ENCODE measurements at regions not wholly inside any gene's neighbourhood (a gene's known extent, or its start where the extent isn't known, plus 50 kb on each side); places are given as distances from the start of the nearest gene placed in this dataset.

GRCh38 chr4:22162454-22162853 lies 213.9 kb upstream of the KCNIP4 start:
- Histone ChIP-seq H3K4ac (ENCODE audit: low read depth, low read length) (no peak overlapping the region), H3K79me1 (ENCODE audit: low read length) (no peaks in the 10 kb centered on the region), H3K18ac (ENCODE audit: low read length) (no peak overlapping the region), H4K5ac (ENCODE audit: low read length) (no peak overlapping the region), H2BK5ac (ENCODE audit: low read length) (no peak overlapping the region), H3K27me3 (ENCODE audit: insufficient read depth, low read length, poor library complexity) (no peaks in the 10 kb centered on the region), H3K4me2 (ENCODE audit: low read length) (no peak overlapping the region), H3K23ac (ENCODE audit: low read length) (no peak overlapping the region), H3K79me2 (ENCODE audit: control insufficient read depth, insufficient read depth, low read length) (no peaks in the 10 kb centered on the region), H3K27ac (ENCODE audit: low read depth, low read length) (no peak overlapping the region), H2BK120ac (ENCODE audit: low read depth, low read length) (no peak overlapping the region), H3K9ac (ENCODE audit: low read length) (no peak overlapping the region), H2BK15ac (replicated peaks; ENCODE audit: low read depth) (no peak overlapping the region), H4K8ac (ENCODE audit: low read depth, low read length) (no peak overlapping the region), H3K56ac (ENCODE audit: low read length) (no peak overlapping the region), H3K4me1 (ENCODE audit: control insufficient read depth, low read depth, low read length) (no peaks in the 10 kb centered on the region), H3K4me3 (ENCODE audit: low read length) (no peak overlapping the region), H2AK5ac (ENCODE audit: low read length) (no peak overlapping the region), H3K36me3 (ENCODE audit: control insufficient read depth, insufficient read depth, low read length) (no peaks in the 10 kb centered on the region)
- DNase-seq = no peak
- no CpG with 5 or more reads among the region's 5 CpGs for WGBS (ENCODE audit: extremely low coverage, insufficient coverage, low lambda C conversion rate)

DNA sequence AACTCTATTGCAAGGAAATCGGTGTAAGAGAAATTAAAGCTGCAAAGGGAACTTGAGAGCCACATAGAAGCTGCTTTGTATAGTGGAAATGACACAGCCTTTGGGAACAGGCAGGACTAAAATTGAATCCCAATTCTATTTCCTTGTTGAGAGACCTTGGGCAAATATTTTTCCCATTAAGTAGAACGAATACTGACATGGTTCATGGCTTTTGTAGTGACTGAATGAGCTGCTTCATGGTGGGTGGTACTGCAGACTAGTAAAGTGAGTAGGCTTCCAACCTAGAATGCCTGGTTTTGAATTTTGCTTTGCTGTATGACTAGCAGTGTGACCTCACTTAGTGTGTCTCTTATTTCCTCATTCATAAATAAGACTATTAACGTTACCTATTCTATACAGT lies 182.2 kb upstream of the KCNIP4 start:
- no peak for DNase-seq
- Histone ChIP-seq H3K18ac (ENCODE audit: low read length) (no peak overlapping the region), H3K36me3 (ENCODE audit: control insufficient read depth, insufficient read depth, low read length) (no peaks in the 10 kb centered on the region), H2BK120ac (ENCODE audit: low read depth, low read length) (no peak overlapping the region), H2AK5ac (ENCODE audit: low read length) (no peak overlapping the region), H3K4me2 (ENCODE audit: low read length) (no peak overlapping the region), H3K4me3 (ENCODE audit: low read length) (no peak overlapping the region), H3K4me1 (ENCODE audit: control insufficient read depth, low read depth, low read length) (no peaks in the 10 kb centered on the region), H3K9ac (ENCODE audit: low read length) (no peak overlapping the region), H3K79me1 (ENCODE audit: low read length) (no peaks in the 10 kb centered on the region), H3K79me2 (ENCODE audit: control insufficient read depth, insufficient read depth, low read length) (no peaks in the 10 kb centered on the region), H2BK15ac (replicated peaks; ENCODE audit: low read depth) (no peak overlapping the region), H3K23ac (ENCODE audit: low read length) (no peak overlapping the region), H3K56ac (ENCODE audit: low read length) (no peak overlapping the region), H3K27me3 (ENCODE audit: insufficient read depth, low read length, poor library complexity) (no peaks in the 10 kb centered on the region), H3K4ac (ENCODE audit: low read depth, low read length) (no peak overlapping the region), H2BK5ac (ENCODE audit: low read length) (no peak overlapping the region), H3K27ac (ENCODE audit: low read depth, low read length) (no peak overlapping the region), H4K5ac (ENCODE audit: low read length) (no peak overlapping the region), H4K8ac (ENCODE audit: low read depth, low read length) (no peak overlapping the region)
- WGBS (ENCODE audit: extremely low coverage, insufficient coverage, low lambda C conversion rate) = no CpG with 5 or more reads among the region's 3 CpGs

DNA sequence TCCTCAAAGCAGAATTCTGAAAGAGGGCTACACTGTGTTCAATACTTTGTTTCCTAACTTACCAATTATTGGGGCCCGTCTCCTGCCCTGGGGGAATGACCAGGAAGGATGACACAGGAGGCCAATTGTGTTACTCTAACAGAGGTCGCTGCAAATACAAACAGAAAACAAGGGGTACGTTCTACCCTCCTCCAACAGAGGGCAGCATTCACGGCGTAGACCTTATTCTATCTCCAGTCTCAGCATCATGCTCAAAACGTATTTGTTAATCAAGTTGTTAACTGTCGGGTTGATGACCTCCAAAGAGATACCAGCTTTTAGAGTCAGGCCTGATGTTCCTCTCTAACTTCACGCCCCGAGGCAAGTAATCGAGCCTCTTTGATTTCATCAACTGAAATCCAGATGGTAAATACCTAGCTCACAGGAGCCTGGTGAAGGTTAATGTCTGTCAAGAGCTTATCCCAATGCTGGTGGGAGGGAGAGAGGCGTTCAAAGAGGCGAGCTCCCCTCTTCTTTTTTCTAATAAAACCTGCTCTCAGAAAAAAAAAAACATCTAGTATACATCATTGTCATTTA lies 181.0 kb upstream of the KCNIP4 start:
- H3K4me3 ChIP-seq (ENCODE audit: low read length) = no peak overlapping the region
- WGBS (ENCODE audit: extremely low coverage, insufficient coverage, low lambda C conversion rate) = no CpG with 5 or more reads among the region's 12 CpGs
- no peak overlapping the region for H2BK5ac ChIP-seq (ENCODE audit: low read length)
- H2AK5ac ChIP-seq (ENCODE audit: low read length) = no peak overlapping the region
- peak; percentile 81 for DNase-seq
- no peak overlapping the region for H4K5ac ChIP-seq (ENCODE audit: low read length)
- H3K23ac ChIP-seq (ENCODE audit: low read length) = no peak overlapping the region
- no peak overlapping the region for H3K9ac ChIP-seq (ENCODE audit: low read length)
- H3K18ac ChIP-seq (ENCODE audit: low read length) = no peak overlapping the region
- no peak overlapping the region for H4K8ac ChIP-seq (ENCODE audit: low read depth, low read length)
- H3K79me2 ChIP-seq (ENCODE audit: control insufficient read depth, insufficient read depth, low read length) = no peaks in the 10 kb centered on the region
- no peak overlapping the region for H3K56ac ChIP-seq (ENCODE audit: low read length)
- no peaks in the 10 kb centered on the region for H3K36me3 ChIP-seq (ENCODE audit: control insufficient read depth, insufficient read depth, low read length)
- no peaks in the 10 kb centered on the region for H3K79me1 ChIP-seq (ENCODE audit: low read length)
- H3K27ac ChIP-seq (ENCODE audit: low read depth, low read length) = no peak overlapping the region
- H3K4ac ChIP-seq (ENCODE audit: low read depth, low read length) = no peak overlapping the region
- H2BK120ac ChIP-seq (ENCODE audit: low read depth, low read length) = no peak overlapping the region
- no peak overlapping the region for H2BK15ac ChIP-seq (replicated peaks; ENCODE audit: low read depth)
- H3K4me2 ChIP-seq (ENCODE audit: low read length) = no peak overlapping the region
- H3K27me3 ChIP-seq (ENCODE audit: insufficient read depth, low read length, poor library complexity) = no peaks in the 10 kb centered on the region
- no peaks in the 10 kb centered on the region for H3K4me1 ChIP-seq (ENCODE audit: control insufficient read depth, low read depth, low read length)

- Histone ChIP-seq H4K8ac (ENCODE audit: low read depth, low read length) (no peak overlapping the region), H3K56ac (ENCODE audit: low read length) (no peak overlapping the region), H3K4me2 (ENCODE audit: low read length) (no peak overlapping the region), H2BK5ac (ENCODE audit: low read length) (no peak overlapping the region), H3K27ac (ENCODE audit: low read depth, low read length) (no peak overlapping the region), H2BK120ac (ENCODE audit: low read depth, low read length) (no peak overlapping the region), H3K27me3 (ENCODE audit: insufficient read depth, low read length, poor library complexity) (no peaks in the 10 kb centered on the region), H3K4me3 (ENCODE audit: low read length) (no peak overlapping the region), H3K79me1 (ENCODE audit: low read length) (no peaks in the 10 kb centered on the region), H3K18ac (ENCODE audit: low read length) (no peak overlapping the region), H2BK15ac (replicated peaks; ENCODE audit: low read depth) (no peak overlapping the region), H3K36me3 (ENCODE audit: control insufficient read depth, insufficient read depth, low read length) (no peaks in the 10 kb centered on the region), H3K23ac (ENCODE audit: low read length) (no peak overlapping the region), H4K5ac (ENCODE audit: low read length) (no peak overlapping the region), H2AK5ac (ENCODE audit: low read length) (no peak overlapping the region), H3K9ac (ENCODE audit: low read length) (no peak overlapping the region), H3K4me1 (ENCODE audit: control insufficient read depth, low read depth, low read length) (no peaks in the 10 kb centered on the region), H3K79me2 (ENCODE audit: control insufficient read depth, insufficient read depth, low read length) (no peaks in the 10 kb centered on the region), H3K4ac (ENCODE audit: low read depth, low read length) (no peak overlapping the region)
- no CpG with 5 or more reads among the region's 2 CpGs for WGBS (ENCODE audit: extremely low coverage, insufficient coverage, low lambda C conversion rate)
- DNase-seq = no peak
These were observed 173.5 kb upstream of the KCNIP4 start for GRCh38 chr4:22122062-22122461.

DNA sequence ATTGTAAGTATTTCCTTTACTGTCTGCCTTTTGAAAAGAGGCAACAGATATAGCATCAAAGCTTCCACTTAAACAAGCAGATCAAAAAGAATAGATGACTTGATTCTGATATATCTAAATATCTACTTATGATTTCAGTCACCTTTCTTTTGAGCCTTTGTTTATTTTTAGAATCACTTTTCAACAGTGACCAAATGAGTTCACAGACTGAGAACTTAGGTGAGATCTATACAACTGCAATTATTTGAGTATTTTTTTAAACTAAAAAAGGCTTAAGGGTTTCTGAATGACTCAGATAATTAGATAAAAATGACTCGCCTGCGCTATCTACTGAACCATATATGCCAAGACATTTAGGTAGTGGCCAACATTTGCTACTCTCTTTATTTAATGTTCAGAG lies 166.7 kb upstream of the KCNIP4 start:
- Histone ChIP-seq H3K79me1 (ENCODE audit: low read length) (no peaks in the 10 kb centered on the region), H3K23ac (ENCODE audit: low read length) (no peak overlapping the region), H3K4ac (ENCODE audit: low read depth, low read length) (no peak overlapping the region), H3K36me3 (ENCODE audit: control insufficient read depth, insufficient read depth, low read length) (no peaks in the 10 kb centered on the region), H2BK5ac (ENCODE audit: low read length) (no peak overlapping the region), H3K18ac (ENCODE audit: low read length) (no peak overlapping the region), H3K56ac (ENCODE audit: low read length) (no peak overlapping the region), H4K8ac (ENCODE audit: low read depth, low read length) (no peak overlapping the region), H3K27ac (ENCODE audit: low read depth, low read length) (no peak overlapping the region), H3K4me2 (ENCODE audit: low read length) (no peak overlapping the region), H2AK5ac (ENCODE audit: low read length) (no peak overlapping the region), H3K9ac (ENCODE audit: low read length) (no peak overlapping the region), H3K4me3 (ENCODE audit: low read length) (no peak overlapping the region), H3K27me3 (ENCODE audit: insufficient read depth, low read length, poor library complexity) (no peaks in the 10 kb centered on the region), H4K5ac (ENCODE audit: low read length) (no peak overlapping the region), H2BK15ac (replicated peaks; ENCODE audit: low read depth) (no peak overlapping the region), H3K79me2 (ENCODE audit: control insufficient read depth, insufficient read depth, low read length) (no peaks in the 10 kb centered on the region), H3K4me1 (ENCODE audit: control insufficient read depth, low read depth, low read length) (no peaks in the 10 kb centered on the region), H2BK120ac (ENCODE audit: low read depth, low read length) (no peak overlapping the region)
- no CpG with 5 or more reads among the region's 2 CpGs for WGBS (ENCODE audit: extremely low coverage, insufficient coverage, low lambda C conversion rate)
- no peak for DNase-seq

GRCh38 chr4:22103768-22104167 lies 155.2 kb upstream of the KCNIP4 start:
- no peak overlapping the region for H2BK15ac ChIP-seq (replicated peaks; ENCODE audit: low read depth)
- no peaks in the 10 kb centered on the region for H3K36me3 ChIP-seq (ENCODE audit: control insufficient read depth, insufficient read depth, low read length)
- no peak overlapping the region for H3K4me2 ChIP-seq (ENCODE audit: low read length)
- H3K27ac ChIP-seq (ENCODE audit: low read depth, low read length) = no peak overlapping the region
- no peaks in the 10 kb centered on the region for H3K27me3 ChIP-seq (ENCODE audit: insufficient read depth, low read length, poor library complexity)
- no CpG with 5 or more reads among the region's 2 CpGs for WGBS (ENCODE audit: extremely low coverage, insufficient coverage, low lambda C conversion rate)
- H3K4ac ChIP-seq (ENCODE audit: low read depth, low read length) = no peak overlapping the region
- H3K23ac ChIP-seq (ENCODE audit: low read length) = no peak overlapping the region
- no peak overlapping the region for H4K5ac ChIP-seq (ENCODE audit: low read length)
- DNase-seq = peak; percentile 10
- H2AK5ac ChIP-seq (ENCODE audit: low read length) = no peak overlapping the region
- H2BK5ac ChIP-seq (ENCODE audit: low read length) = no peak overlapping the region
- H3K18ac ChIP-seq (ENCODE audit: low read length) = no peak overlapping the region
- H3K79me2 ChIP-seq (ENCODE audit: control insufficient read depth, insufficient read depth, low read length) = no peaks in the 10 kb centered on the region
- no peak overlapping the region for H4K8ac ChIP-seq (ENCODE audit: low read depth, low read length)
- H3K4me3 ChIP-seq (ENCODE audit: low read length) = no peak overlapping the region
- H3K4me1 ChIP-seq (ENCODE audit: control insufficient read depth, low read depth, low read length) = no peaks in the 10 kb centered on the region
- no peak overlapping the region for H3K56ac ChIP-seq (ENCODE audit: low read length)
- H3K9ac ChIP-seq (ENCODE audit: low read length) = no peak overlapping the region
- no peaks in the 10 kb centered on the region for H3K79me1 ChIP-seq (ENCODE audit: low read length)
- no peak overlapping the region for H2BK120ac ChIP-seq (ENCODE audit: low read depth, low read length)

Measured in mesendoderm (in vitro differentiated cells).